GM21825 (cell line): ENCODE measurements at regions not wholly inside any gene's neighbourhood (a gene's known extent, or its start where the extent isn't known, plus 50 kb on each side); places are given as distances from the start of the nearest gene placed in this dataset.

Experiments
- ATAC-seq: cut with Tn5 transposase; IDR thresholded peaks from one replicate; pipeline ENCODE4 v1.9.1; 2021; ENCODE audit warnings: mild to moderate bottlenecking, moderate library complexity; ENCODE audit not compliant: unreplicated experiment

DNA sequence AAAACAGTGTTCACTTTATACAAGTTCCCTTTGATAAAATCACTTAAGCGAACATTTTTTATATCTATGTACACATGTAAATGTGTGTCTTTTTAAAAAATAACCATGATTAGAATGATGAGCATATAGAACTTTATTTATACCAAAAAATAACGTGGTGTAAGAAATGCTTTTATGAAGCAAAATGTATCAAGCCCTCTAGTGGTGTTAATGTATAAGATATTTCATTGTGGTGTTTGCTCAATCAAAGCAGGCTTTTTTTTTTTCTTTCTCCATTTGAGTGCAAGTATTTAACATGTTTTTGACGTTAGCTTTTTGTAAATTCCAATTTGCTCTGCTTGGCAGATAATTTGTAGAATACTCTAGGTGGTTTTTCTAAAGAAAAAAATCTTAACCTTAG is 2092.4 kb upstream of the TENM3 start:
- no peak for ATAC-seq

DNA sequence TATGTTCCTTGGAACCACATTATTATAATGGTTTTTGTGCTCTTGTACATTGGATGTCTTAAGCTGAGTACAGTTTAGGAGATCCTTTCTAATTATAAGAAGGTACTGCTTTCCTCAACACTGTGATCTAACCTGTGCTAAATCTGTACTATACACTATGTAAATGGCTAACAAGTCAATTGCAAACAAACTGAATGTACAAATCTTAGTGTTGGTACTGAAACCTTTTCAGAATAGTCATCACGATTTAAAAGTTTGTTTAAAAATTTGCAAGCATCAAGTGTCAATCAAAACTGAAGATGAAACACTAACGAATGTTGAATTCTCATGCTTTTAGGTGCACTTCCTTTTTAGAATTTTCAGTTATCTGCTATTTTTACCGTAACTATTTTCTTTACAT is 2090.4 kb upstream of the TENM3 start:
- no peak for ATAC-seq

DNA sequence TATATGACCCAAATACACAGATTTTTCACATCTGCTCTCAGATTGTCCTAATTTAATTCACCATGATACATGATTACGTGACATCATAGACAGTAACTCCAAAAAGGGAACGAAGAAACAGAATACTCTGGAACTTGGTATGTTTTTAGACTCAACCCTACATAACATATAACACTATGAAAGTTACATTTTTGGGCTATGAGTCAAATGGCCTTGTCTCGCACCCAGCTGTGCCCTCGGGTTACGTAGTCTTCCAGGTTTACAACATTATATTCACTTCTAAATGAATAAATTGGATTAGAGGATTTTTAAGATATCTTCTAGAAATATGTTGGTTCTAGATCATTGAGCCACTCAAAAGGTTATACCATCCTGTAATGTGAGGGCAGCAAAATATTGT is 2089.6 kb upstream of the TENM3 start:
- ATAC-seq: no peak

DNA sequence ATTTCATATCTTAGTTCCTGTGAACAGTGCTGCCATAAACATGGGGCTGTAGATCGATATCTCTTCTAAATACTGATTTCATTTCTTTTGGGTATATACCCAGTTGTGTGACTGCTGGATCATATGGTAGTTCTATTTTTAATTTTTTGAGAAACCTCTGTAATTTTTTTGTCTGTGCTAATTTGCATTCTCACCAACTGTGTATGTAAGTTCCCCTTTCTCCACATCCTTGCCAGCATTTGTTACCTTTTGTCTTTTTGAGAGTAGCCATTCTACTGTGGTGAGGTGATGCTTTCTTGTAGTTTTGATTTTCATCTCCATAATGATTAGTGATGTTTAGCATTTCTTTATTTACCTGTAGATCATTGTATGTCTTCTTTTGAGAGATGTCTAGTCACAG is 2086.5 kb upstream of the TENM3 start:
- peak; percentile 50 for ATAC-seq

DNA sequence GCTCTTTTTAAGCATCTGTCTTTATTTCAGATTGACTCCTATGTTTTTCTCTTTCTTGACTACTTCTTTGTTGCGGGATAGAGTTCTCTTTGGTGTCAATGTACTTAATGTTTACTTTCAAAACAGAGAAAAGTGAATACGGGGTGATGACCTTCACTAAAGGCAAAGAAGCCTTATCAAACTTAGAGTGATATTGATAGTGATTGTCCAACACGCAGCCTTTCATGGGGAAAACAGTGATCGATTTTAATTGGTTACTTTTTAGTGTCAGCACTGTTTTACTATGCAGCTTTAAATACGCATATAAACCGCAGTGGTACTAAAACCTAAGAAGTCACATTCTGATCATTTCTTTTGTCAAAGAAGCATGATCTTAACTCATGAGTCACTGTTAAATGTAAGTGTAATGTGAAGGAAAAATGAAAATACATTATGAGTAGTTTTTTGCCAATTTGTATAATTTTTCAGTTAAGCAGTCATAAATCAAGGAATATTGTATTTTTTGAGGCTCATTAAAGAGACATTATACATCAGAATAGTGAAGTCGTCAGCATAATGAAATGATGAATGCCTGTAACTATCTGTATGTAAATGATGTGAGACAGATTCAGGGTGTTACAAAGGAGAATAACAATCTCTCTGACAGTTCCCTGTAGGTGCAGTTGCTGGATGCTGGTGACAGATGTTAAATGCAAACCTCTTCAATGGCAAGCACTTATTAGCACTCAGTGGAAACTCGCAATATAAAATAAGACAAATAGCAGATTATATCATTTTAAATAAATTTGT is 2082.8 kb upstream of the TENM3 start:
- ATAC-seq: no peak

DNA sequence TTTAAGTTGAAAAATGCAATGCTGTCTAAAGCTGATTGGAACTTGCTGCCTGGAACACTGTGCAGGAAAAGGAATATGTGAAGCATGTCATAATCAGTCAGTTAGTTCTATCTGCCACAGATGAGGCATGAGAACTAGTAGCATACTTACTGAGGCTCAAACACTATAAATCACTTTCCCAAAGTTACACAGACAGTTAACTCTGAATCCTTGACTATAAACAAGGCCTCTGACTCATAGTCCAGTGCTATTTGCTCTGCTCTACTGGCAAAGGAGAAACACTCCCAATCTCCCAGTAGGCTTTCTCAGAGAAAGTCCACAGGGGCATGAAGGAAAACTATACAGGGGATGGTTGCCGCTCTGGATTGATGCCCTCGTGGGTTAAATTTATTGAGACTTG is 2078.4 kb upstream of the TENM3 start:
- no peak for ATAC-seq

DNA sequence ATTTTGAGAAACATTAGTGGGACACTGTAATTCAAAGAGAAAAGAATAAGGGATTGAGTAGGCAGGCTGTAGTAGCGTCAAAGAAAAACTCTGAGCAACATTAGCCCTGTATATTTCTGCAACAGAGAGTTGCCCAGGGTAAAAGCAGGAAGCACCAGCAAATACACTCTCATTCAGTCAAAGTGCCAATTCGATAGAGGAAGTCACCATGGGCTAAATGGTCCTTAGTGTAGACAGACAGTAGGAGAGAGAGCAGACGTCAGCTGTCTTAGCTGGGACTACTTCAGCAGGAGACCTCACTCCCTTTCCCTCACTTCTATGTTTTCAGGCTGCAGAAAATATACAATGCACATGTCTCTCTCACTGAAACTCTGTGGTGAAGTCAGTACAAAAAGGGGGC is 2073.8 kb upstream of the TENM3 start:
- ATAC-seq: no peak

DNA sequence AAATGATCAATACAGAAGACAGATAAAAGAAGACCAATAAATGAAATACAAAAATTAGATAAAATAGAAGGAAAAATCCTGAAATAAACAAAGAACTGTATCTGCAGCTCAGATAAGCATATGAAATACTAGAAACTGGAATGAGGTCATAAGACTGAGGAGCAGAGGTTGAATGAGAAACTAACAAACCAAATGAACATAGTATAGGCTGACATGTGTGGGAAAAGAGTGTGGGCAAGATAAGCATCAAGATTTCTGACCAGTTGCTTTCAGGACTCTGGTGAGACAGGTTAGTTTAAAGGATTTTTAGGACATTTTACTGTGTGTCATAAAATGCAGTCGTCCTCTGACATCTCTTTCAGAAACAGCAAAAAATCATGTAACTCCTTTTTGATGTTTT is 2073.2 kb upstream of the TENM3 start:
- ATAC-seq: no peak

DNA sequence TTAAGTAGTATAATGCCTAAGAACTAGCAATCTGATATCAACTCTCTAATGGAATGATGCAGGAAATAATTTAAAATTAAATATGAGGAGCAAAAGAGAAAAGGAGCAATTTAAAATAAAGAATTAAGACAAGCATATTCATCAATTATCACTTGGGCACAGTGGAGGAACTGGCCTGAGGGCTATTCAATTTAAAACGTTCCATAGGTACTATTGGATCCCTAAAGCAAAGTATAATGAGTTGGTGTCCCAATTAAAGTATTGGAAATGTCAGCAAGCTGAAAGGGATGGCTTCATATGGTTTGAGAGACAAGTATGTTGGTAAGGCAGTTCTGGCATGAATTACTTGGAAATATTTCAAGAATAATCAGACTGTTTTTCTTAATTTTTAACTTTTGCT is 2064.1 kb upstream of the TENM3 start:
- no peak for ATAC-seq

DNA sequence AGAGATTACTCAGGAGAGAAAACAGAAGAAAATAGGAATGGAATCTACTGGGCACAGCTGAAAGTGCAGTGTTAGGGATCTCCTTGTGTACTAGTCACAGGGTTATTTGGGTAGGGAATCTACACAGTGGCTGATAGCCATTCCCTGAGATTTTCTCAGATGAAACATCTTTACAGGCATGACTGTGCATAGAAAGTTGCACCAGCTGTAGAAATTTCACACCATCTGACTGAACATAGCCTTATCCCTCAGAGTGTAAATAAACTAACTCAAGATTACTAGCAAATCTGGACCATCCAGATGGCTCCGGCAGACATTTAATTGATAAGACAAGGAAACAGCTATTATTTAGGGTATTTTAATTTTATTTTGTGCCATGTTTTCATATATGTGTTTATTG is 2053.5 kb upstream of the TENM3 start:
- ATAC-seq: no peak

DNA sequence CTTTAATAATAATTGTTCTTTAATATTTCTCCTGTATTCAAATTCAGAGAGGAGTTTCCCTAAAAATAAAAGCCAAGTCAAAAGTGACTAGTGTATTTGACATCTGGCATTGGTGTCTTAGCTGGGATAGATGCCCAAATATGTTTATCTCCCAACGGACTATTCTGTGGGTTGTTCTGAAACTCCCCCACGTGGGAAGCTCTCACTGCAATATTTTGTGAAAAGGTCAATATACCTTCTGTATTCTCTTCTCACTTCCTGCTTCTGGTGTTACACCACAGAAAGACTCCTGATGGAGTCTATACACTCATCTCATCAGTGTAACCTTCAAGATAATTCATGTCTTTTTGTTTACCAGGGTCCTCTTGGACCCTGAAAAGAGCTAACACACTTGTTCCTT is 2052.8 kb upstream of the TENM3 start:
- ATAC-seq: no peak

DNA sequence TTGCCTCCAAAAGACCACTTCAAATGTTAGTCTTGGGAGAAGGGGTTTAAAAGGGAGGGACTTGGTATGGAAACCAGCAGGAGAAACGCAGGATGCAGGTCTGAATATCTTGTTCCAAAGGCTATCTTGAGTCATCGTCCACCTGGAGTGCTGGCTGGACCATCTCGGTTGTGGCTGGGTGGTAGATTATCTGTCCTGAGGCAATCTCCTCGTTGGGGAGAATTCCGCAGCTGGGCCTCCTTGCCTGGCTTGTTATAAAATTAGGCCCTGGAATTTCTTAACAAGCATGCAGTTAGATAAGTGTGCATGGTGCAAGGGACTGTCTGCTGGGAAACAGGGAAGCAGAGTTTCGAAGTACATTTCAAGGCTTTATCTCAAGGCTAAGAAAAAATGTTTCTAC is 2045.7 kb upstream of the TENM3 start:
- ATAC-seq: no peak

DNA sequence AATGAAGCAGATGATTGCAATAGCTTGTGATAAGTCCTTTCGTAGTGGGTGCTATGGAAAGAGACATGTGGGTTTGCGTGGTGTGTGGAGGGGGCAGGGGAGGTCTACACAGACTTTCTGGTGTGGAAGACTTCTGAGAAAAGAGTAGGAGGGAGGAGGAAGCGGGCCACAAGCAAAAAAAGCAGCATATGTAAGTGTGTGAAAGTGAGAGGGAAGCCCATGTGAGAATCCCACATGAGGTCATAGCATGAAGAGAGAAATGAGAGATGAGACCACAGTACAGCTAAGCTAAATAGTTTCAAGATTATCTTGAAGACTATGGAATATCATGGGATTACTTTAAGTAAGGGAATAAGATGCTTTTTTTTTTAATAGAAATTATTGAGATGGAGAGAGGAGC is 2039.9 kb upstream of the TENM3 start:
- ATAC-seq: peak; percentile 65

DNA sequence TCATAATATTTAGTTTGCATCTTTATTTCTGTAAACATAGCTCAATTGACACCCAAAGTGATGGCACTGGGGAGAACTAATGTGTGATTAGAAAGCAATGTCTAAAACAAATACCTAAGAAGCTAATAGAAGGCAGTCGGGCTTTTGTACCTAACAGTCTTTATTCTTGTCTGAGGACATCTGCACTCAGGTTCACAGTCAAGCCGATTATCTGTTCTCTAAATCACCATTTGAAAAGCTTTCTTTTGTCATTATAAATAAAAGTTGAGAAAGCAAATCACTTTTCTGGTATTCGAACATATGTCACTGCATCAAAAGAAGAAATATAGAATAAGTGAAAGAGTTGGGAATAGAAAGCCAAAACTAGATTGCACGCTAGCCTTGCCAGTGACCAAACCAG is 2037.9 kb upstream of the TENM3 start:
- ATAC-seq: no peak

DNA sequence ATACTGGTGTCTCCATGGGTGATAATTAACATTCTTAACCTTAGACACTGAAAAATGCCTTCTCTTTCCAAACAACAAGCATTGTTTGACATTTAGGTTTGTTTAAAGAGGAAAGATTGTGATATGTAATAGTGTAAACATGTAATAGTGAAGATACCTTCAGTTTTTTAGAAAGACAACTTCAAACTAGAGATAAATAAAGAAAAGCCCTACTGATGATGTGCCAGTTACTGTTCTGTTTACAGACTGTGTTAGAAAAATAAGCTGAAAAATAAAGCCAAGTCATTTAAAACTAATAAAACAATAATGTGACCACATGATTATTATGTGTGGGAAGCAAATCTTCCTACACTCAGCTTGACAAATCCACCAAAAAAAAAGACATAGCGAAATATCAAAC is 2035.3 kb upstream of the TENM3 start:
- no peak for ATAC-seq

DNA sequence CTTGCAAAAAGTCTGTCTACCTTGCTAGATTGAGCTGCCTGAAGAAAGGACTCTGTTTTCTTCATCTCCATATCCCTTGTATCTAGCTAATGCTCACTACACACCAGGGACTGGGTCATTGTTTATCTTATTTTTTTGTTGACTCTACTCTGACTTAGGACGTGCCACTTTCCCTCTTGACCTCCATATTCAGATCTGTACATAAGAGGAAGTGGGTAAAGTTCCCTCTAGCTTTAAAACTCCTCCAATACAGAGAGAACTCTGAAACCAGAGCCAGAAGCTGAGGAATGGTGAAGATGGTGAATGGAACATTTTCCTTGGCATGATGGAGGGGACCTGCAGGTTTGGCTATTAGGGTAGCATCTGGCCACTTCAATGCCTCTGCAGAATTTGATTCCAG is 2026.1 kb upstream of the TENM3 start:
- no peak for ATAC-seq

DNA sequence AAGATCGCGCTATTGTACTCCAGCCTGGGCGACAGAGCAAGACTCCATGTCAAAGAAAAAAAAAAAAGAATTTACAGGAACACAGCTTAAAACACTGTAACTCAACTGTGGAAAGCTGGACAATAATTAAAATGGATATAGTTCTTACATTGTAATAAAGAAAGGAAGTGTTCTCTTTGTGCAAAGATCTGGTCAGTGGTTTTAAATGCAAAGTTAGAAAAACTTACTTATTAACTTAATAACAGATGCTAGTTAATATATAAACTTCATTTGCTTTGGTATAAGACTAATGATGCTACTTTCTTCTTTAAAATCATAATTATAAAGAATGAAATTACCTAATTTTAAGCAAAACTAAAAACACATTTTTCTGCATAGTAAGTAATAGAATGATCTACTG is 2024.1 kb upstream of the TENM3 start:
- no peak for ATAC-seq

DNA sequence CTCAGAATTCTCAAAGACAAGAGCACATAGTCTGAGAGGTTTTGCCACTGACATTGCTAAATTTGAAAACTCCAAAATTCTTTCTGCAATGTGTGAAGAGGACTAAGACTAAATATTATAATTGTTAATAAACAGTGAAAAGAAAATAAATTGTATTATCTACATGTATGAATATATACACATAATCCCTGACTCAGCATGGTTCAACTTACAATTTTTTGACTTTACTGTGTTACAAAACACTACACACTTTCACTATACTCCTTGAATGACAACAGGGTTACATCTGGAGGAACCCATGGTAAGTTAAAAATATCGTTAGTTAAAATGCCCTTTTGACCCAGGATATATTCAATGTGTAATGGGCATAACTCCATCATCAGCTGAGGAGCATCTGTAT is 2017.2 kb upstream of the TENM3 start:
- no peak for ATAC-seq

DNA sequence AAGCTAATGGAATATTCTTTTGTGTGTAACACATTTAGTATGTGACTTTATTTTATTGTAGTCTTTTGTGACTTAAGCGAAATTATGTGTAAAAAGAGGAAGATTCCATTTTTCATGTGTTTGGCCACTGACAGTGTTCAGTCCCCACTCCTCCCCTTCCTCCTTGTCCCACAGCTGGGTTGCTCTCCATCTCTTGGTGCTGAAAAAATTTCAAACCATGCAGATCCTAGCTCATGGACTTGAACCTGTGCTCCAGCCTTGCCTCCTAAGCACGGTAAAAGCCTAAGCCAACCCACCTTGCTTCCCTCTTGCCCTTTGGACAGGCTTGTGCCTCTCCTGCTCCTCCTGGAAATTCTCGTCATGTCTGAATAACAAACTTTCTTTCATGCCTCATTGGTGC is 2008.5 kb upstream of the TENM3 start:
- no peak for ATAC-seq

DNA sequence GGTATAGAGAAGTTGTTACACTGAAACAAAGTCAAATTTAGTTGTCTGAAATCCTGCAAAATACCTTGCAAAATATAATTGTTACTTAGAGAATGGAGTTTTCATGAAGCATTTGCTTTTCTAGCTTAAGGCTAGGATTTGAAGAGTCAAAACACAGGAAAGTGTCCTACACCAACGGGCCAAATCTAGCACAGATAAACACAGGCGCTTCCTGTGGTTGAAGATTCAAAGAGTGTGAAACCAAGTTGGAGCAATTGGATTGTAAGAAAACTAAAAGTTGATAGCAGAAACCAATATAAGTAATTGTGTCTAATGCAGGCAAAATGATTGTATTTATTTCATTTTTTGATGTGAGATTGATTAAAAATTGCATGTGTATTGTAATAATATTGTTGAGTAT is 2002.5 kb upstream of the TENM3 start:
- ATAC-seq: no peak

DNA sequence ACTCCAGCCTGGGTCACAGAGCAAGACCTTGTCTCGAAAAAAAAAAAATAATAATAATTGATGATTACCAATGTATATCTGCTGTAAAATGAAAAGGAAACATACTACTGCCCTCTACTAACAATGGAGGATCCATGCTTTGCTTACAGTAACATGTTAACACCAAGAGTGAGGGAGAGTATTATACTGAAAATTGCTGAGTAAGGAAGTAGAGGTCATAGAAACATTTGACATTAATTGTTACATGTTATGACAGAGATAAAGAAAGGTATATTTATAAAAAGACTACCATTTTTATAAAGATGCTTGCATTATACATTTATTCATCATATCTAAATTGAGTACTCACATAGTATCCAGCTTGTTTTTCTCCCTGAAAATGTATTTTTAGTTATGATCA is 1989.8 kb upstream of the TENM3 start:
- ATAC-seq: no peak

DNA sequence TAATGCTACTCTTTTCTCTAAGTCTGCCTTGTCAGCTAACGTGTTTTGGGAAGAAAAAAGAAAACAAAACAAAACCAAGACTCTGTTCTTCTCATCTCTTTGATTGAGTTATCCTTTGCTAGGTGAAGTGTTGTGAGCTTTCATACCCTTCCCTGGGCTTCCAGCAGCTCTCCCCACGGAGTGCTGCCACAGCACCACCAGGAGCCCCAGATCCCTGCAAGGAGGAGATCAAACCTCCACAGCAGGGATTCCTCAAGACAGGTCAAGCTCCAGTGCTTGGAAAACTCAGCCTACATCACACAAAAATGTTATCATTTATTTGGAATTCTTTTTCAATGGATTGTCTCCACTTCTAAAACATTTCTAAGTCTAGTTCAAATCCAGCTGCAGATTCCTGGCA is 1981.9 kb upstream of the TENM3 start:
- ATAC-seq: no peak

DNA sequence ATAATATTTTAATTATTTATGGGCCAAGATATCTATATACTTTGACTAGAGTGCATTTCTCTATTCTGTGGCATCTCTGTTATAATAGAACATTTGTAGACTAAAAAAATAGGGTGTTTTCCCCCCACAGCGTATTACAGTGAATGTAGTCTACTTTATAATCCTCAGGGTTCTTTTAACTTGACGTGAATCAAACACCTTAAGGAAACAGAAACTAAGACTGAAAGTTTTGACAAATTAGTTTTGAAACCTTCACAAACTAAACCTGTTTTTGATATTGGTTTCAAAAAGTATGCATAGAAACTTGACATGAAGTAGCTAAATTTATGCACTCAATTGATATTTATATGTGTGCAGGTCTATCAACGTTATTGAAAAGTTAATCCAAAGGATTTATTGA is 1963.1 kb upstream of the TENM3 start:
- peak; percentile 89 for ATAC-seq
